HFF-Myc (cell line): ENCODE measurements at regions not wholly inside any gene's neighbourhood (a gene's known extent, or its start where the extent isn't known, plus 50 kb on each side); places are given as distances from the start of the nearest gene placed in this dataset.

Experiments
- DNase-seq: peaks from one replicate; pipeline ENCODE4 v3.0.0-alpha.2; 2011; ENCODE audit warnings: low read depth; ENCODE audit errors: extremely low read depth
- H3K4me3 ChIP-seq: replicated peaks from 2 replicates; pipeline ENCODE4 v1.5.1; 2011; ENCODE audit warnings: low read depth, mild to moderate bottlenecking, control low read depth, low read length
- CTCF ChIP-seq: IDR thresholded peaks from 2 replicates; pipeline ENCODE4 v1.5.1; 2012; ENCODE audit warnings: mild to moderate bottlenecking, low read depth, low read length, control low read depth; ENCODE audit errors: missing control alignments

- H3K4me3 ChIP-seq, result no peak overlapping the region
- no peak for TF ChIP-seq CTCF
- no peak for DNase-seq
These were observed 808.7 kb downstream of the NCAM2 start for GRCh38 chr21:21806711-21807597.

GRCh38 chr21:21807598-21807903, 809.3 kb downstream of the NCAM2 start:
- no peak for TF ChIP-seq CTCF
- no peak for DNase-seq
- H3K4me3 ChIP-seq, result no peak overlapping the region

GRCh38 chr21:21813289-21813688, 815.1 kb downstream of the NCAM2 start:
- DNase-seq, result no peak
- TF ChIP-seq CTCF, result no peak

GRCh38 chr21:21813934-21814333, 815.7 kb downstream of the NCAM2 start:
- H3K4me3 ChIP-seq, result no peak overlapping the region
- no peak for TF ChIP-seq CTCF
- no peak for DNase-seq

More at GRCh38 chr21:21813289-21813688, 815.1 kb downstream of the NCAM2 start:
- no peak overlapping the region for H3K4me3 ChIP-seq

GRCh38 chr21:21816778-21817177, 818.6 kb downstream of the NCAM2 start:
- no peak overlapping the region for H3K4me3 ChIP-seq
- TF ChIP-seq CTCF, result no peak
- DNase-seq, result no peak

GRCh38 chr21:21818898-21819297, 820.7 kb downstream of the NCAM2 start:
- TF ChIP-seq CTCF, result no peak
- no peak overlapping the region for H3K4me3 ChIP-seq
- DNase-seq, result no peak

GRCh38 chr21:21828130-21828529, 829.9 kb downstream of the NCAM2 start:
- no peak overlapping the region for H3K4me3 ChIP-seq
- TF ChIP-seq CTCF, result no peak
- no peak for DNase-seq
